CD4-positive, alpha-beta T cell treated with Interleukin-1 beta for 1 hour (primary cell): ENCODE measurements at regions not wholly inside any gene's neighbourhood (a gene's known extent, or its start where the extent isn't known, plus 50 kb on each side); places are given as distances from the start of the nearest gene placed in this dataset.

Source experiments
- DNase-seq, 2 donors: peaks; one replicate each; pipeline ENCODE4 v3.0.0-alpha.2; 2020 to 2022

GRCh38 chr17:34527908-34528470 is 51.4 kb upstream of the TMEM132E start:
- DNase-seq, result no peak

GRCh38 chr17:34527136-34527907 is 52.1 kb upstream of the TMEM132E start:
- DNase-seq, result no peak

- DNase-seq, result no peak
These were observed 53.7 kb upstream of the TMEM132E start for GRCh38 chr17:34525651-34526050.

- DNase-seq, result no peak
These were observed 57.4 kb upstream of the TMEM132E start for GRCh38 chr17:34521955-34522354.

- no peak for DNase-seq
These were observed 60.1 kb upstream of the TMEM132E start for GRCh38 chr17:34519282-34519681.

GRCh38 chr17:34517406-34517805 is 62.0 kb upstream of the TMEM132E start:
- no peak for DNase-seq

- no peak for DNase-seq
These were observed 67.5 kb upstream of the TMEM132E start for GRCh38 chr17:34511931-34512330.

- DNase-seq, result no peak
These were observed 68.1 kb upstream of the TMEM132E start for GRCh38 chr17:34511265-34511664.

- no peak for DNase-seq
These were observed 74.4 kb upstream of the TMEM132E start for GRCh38 chr17:34504814-34505484.

GRCh38 chr17:34503528-34504195 is 75.7 kb upstream of the TMEM132E start:
- DNase-seq, result peak in 1 of 2 donors; percentile 12

GRCh38 chr17:34502426-34502825 is 77.0 kb upstream of the TMEM132E start:
- DNase-seq, result no peak

- DNase-seq, result no peak
These were observed 79.8 kb upstream of the TMEM132E start for GRCh38 chr17:34499576-34499975.

- DNase-seq, result no peak
These were observed 85.5 kb upstream of the TMEM132E start for GRCh38 chr17:34493917-34494316.

GRCh38 chr17:34487626-34488025 is 91.8 kb upstream of the TMEM132E start:
- no peak for DNase-seq

- DNase-seq, result no peak
These were observed 92.6 kb upstream of the TMEM132E start for GRCh38 chr17:34486761-34487160.

- no peak for DNase-seq
These were observed 93.4 kb upstream of the TMEM132E start for GRCh38 chr17:34485999-34486398.

- no peak for DNase-seq
These were observed 95.1 kb upstream of the TMEM132E start for GRCh38 chr17:34484193-34484733.

- DNase-seq, result no peak
These were observed 96.7 kb upstream of the TMEM132E start for GRCh38 chr17:34482730-34483129.

GRCh38 chr17:34481779-34482178 is 97.6 kb upstream of the TMEM132E start:
- DNase-seq, result no peak

- DNase-seq, result no peak
These were observed 100.0 kb upstream of the TMEM132E start for GRCh38 chr17:34479371-34479770.

GRCh38 chr17:34478244-34478643 is 101.1 kb upstream of the TMEM132E start:
- DNase-seq, result no peak

- DNase-seq, result no peak
These were observed 104.1 kb upstream of the TMEM132E start for GRCh38 chr17:34475296-34475695.

- DNase-seq, result no peak
These were observed 104.7 kb upstream of the TMEM132E start for GRCh38 chr17:34474706-34475105.
